H1 (cell line): ENCODE measurements at regions not wholly inside any gene's neighbourhood (a gene's known extent, or its start where the extent isn't known, plus 50 kb on each side); places are given as distances from the start of the nearest gene placed in this dataset.
"Not testable (repeated sequence)": the region's sequence is repeated elsewhere in the genome, so short reads cannot be mapped to it uniquely, and the experiment has no call there.

Experiments
- CTCF ChIA-PET: fragments of 300-600 bp; sonication (Branson Sonifier 250); formaldehyde crosslinking; loops from one replicate; lab custom pipeline; 2021; ENCODE audit not compliant: partially characterized antibody; lab: Charles Lee
- POLR2A ChIA-PET: fragments of 300-600 bp; sonication (Branson Sonifier 250); formaldehyde crosslinking; loops from one replicate; lab custom pipeline; 2021; ENCODE audit warnings: inconsistent platforms; ENCODE audit not compliant: partially characterized antibody; lab: Charles Lee
- DNase-seq, 2 experiments: peaks; one replicate each; pipeline versions ENCODE4 v3.0.0 to v3.0.0-alpha.2; 2010 to 2022; ENCODE audit warnings: low spot score in 2 of 2, low read depth in 1 of 2, mixed read lengths in 1 of 2
- FAIRE-seq: peaks from 2 replicates; lab custom pipeline; 2011; peaks lifted over from hg19 to GRCh38; lab: Jason Lieb, UNC
- H2AFZ ChIP-seq: 2 replicates; pipeline ENCODE4 v1.8.1; 2012; ENCODE audit warnings: low read length, inconsistent platforms
- H2AK5ac ChIP-seq: 2 replicates; pipeline ENCODE4 v1.6.1; 2013; ENCODE audit warnings: low read depth, low read length
- H2BK120ac ChIP-seq: replicated peaks from 2 replicates; pipeline ENCODE3; 2013; ENCODE audit warnings: low read depth, low read length, inconsistent platforms
- H2BK12ac ChIP-seq: 2 replicates; pipeline ENCODE4 v1.6.1; 2013; ENCODE audit warnings: low read depth, low read length
- H2BK15ac ChIP-seq: 2 replicates; pipeline ENCODE4 v1.6.1; 2013; ENCODE audit warnings: low read length
- H2BK20ac ChIP-seq: 2 replicates; pipeline ENCODE4 v1.6.1; 2013; ENCODE audit warnings: low read length
- H2BK5ac ChIP-seq: 2 replicates; pipeline ENCODE4 v1.6.1; 2013; ENCODE audit warnings: low read depth, low read length
- H3K14ac ChIP-seq: 2 replicates; pipeline ENCODE4 v1.6.1; 2013; ENCODE audit warnings: inconsistent platforms; ENCODE audit not compliant: insufficient read length
- H3K18ac ChIP-seq: 2 replicates; pipeline ENCODE4 v1.6.1; 2013; ENCODE audit warnings: low read length; ENCODE audit errors: extremely low read depth
- H3K23ac ChIP-seq: 2 replicates; pipeline ENCODE4 v1.6.1; 2013; ENCODE audit warnings: inconsistent platforms; ENCODE audit not compliant: insufficient read length
- H3K23me2 ChIP-seq: 2 replicates; pipeline ENCODE4 v1.6.1; 2013; ENCODE audit warnings: low read depth, low read length
- H3K27ac ChIP-seq: 2 replicates; pipeline ENCODE4 v1.6.1; 2011; ENCODE audit warnings: low read depth, low read length, inconsistent platforms
- H3K27me3 ChIP-seq, 4 experiments: replicated peaks in 1 of 4; 1 replicate in 1 of 4; 2 replicates in 3 of 4; pipeline versions ENCODE4 v1.6.1 to v1.8.1; 2011 to 2013; ENCODE audit warnings: low read length in 3 of 4, mild to moderate bottlenecking in 3 of 4, inconsistent platforms in 2 of 4, mixed read lengths in 2 of 4, moderate library complexity in 1 of 4; ENCODE audit not compliant: control insufficient read depth in 3 of 4, insufficient read depth in 3 of 4; ENCODE audit errors: extremely low read depth in 1 of 4
- H3K36me3 ChIP-seq, 4 experiments: 2 replicates each; pipeline versions ENCODE4 v1.6.1 to v1.8.1; 2011 to 2013; ENCODE audit warnings: mild to moderate bottlenecking in 4 of 4, low read length in 3 of 4, moderate library complexity in 2 of 4, control low read depth in 1 of 4, inconsistent platforms in 1 of 4; ENCODE audit not compliant: insufficient read depth in 4 of 4, control insufficient read depth in 2 of 4
- H3K4ac ChIP-seq: replicated peaks from 2 replicates; pipeline ENCODE3; 2013; ENCODE audit warnings: low read length, low read depth, mixed read lengths, inconsistent platforms; ENCODE audit not compliant: insufficient read length
- H3K4me1 ChIP-seq, 4 experiments: replicated peaks in 1 of 4; 1 replicate in 1 of 4; 2 replicates in 3 of 4; pipeline versions ENCODE4 v1.6.1 to v1.8.1; 2011 to 2013; ENCODE audit warnings: low read length in 3 of 4, inconsistent platforms in 2 of 4, mixed read lengths in 1 of 4; ENCODE audit not compliant: insufficient read depth in 4 of 4, control insufficient read depth in 3 of 4
- H3K4me2 ChIP-seq, 2 experiments: 2 replicates each; pipeline versions ENCODE4 v1.6.1 to v1.8.1; 2011 to 2013; ENCODE audit warnings: low read depth in 2 of 2, low read length in 2 of 2, control low read depth in 1 of 2, inconsistent platforms in 1 of 2, mild to moderate bottlenecking in 1 of 2; ENCODE audit not compliant: insufficient read depth in 1 of 2
- H3K4me3 ChIP-seq, 4 experiments: fragments of 200-600, 300-600 bp in 1 of 4; sonication (generic), shearing (Covaris generic), sonication (Bioruptor Twin) in 1 of 4; 2 replicates each; pipeline versions ENCODE4 v1.5.1 to v1.8.1; 2011 to 2016; ENCODE audit warnings: low read length in 4 of 4, low read depth in 3 of 4, control low read depth in 2 of 4, inconsistent platforms in 2 of 4, mild to moderate bottlenecking in 2 of 4, mixed read lengths in 1 of 4, moderate library complexity in 1 of 4; ENCODE audit not compliant: insufficient read depth in 2 of 4; ENCODE audit errors: extremely low read depth in 1 of 4
- H3K56ac ChIP-seq: replicated peaks from 2 replicates; pipeline ENCODE3; 2013; ENCODE audit warnings: low read depth, mild to moderate bottlenecking, mixed read lengths, low read length, inconsistent platforms; ENCODE audit not compliant: insufficient read length
- H3K79me1 ChIP-seq: 2 replicates; pipeline ENCODE4 v1.6.1; 2013; ENCODE audit warnings: low read depth, low read length, control low read depth
- H3K79me2 ChIP-seq, 2 experiments: 2 replicates each; pipeline versions ENCODE4 v1.6.1 to v1.8.1; 2012 to 2013; ENCODE audit warnings: low read length in 2 of 2, mild to moderate bottlenecking in 2 of 2, inconsistent platforms in 1 of 2; ENCODE audit not compliant: insufficient read depth in 2 of 2, control insufficient read depth in 1 of 2
- H3K9ac ChIP-seq, 4 experiments: replicated peaks in 1 of 4; 1 replicate in 1 of 4; 2 replicates in 3 of 4; pipeline versions ENCODE4 v1.6.1 to v1.8.1; 2011 to 2013; ENCODE audit warnings: low read depth in 3 of 4, low read length in 3 of 4, control low read depth in 2 of 4, mild to moderate bottlenecking in 2 of 4, moderate library complexity in 2 of 4, inconsistent platforms in 1 of 4; ENCODE audit errors: extremely low read depth in 1 of 4
- H3K9me3 ChIP-seq, 2 experiments: 2 replicates each; pipeline versions ENCODE4 v1.6.1 to v1.8.1; 2012 to 2013; ENCODE audit warnings: mild to moderate bottlenecking in 2 of 2, moderate library complexity in 2 of 2, control low read depth in 1 of 2, inconsistent platforms in 1 of 2, low read depth in 1 of 2, low read length in 1 of 2, mixed read lengths in 1 of 2; ENCODE audit not compliant: insufficient read depth in 2 of 2
- H4K20me1 ChIP-seq, 2 experiments: replicated peaks in 1 of 2; 2 replicates each; pipeline versions ENCODE3 to v1.8.1; 2011 to 2013; ENCODE audit warnings: inconsistent platforms in 2 of 2, low read length in 2 of 2, mild to moderate bottlenecking in 1 of 2; ENCODE audit not compliant: insufficient read depth in 2 of 2, control insufficient read depth in 1 of 2
- H4K5ac ChIP-seq: 2 replicates; pipeline ENCODE4 v1.6.1; 2013; ENCODE audit warnings: low read length, low read depth, mixed read lengths, inconsistent platforms; ENCODE audit not compliant: insufficient read length
- H4K8ac ChIP-seq: 2 replicates; pipeline ENCODE4 v1.8.0; 2013; ENCODE audit warnings: mild to moderate bottlenecking, moderate library complexity, low read length, inconsistent platforms; ENCODE audit not compliant: insufficient read depth; ENCODE audit errors: extremely low read depth
- H4K91ac ChIP-seq: replicated peaks from 2 replicates; pipeline ENCODE3; 2013; ENCODE audit warnings: low read length, mixed read lengths, inconsistent platforms; ENCODE audit not compliant: insufficient read length
- WGBS, 2 experiments: shearing (Covaris generic) in 1 of 2; methylation state at CpG; one replicate each; pipeline versions ENCODE4 v1.1.6 to v1.1.7; 2013 to 2015; ENCODE audit warnings: low lambda C conversion rate in 2 of 2, mixed read lengths in 2 of 2, inconsistent platforms in 1 of 2, low coverage in 1 of 2, missing lambda C conversion rate in 1 of 2; ENCODE audit not compliant: insufficient replicate concordance in 2 of 2, insufficient coverage in 1 of 2, insufficient read length in 1 of 2; ENCODE audit errors: extremely low coverage in 1 of 2, missing lambda C conversion rate in 1 of 2; 5-methylcytosine and 5-hydroxymethylcytosine counted together

- H3K4me1 ChIP-seq, H2BK12ac ChIP-seq, H2AK5ac ChIP-seq, H3K4me3 ChIP-seq, H3K79me2 ChIP-seq, H4K20me1 ChIP-seq, H3K27me3 ChIP-seq, H3K4ac ChIP-seq, H3K4me2 ChIP-seq, H3K27ac ChIP-seq, H3K23ac ChIP-seq, H2BK5ac ChIP-seq, H4K8ac ChIP-seq, H4K91ac ChIP-seq, H3K9me3 ChIP-seq, H2BK15ac ChIP-seq, H3K56ac ChIP-seq, H3K18ac ChIP-seq, H3K36me3 ChIP-seq, H4K5ac ChIP-seq, CTCF ChIA-PET, H2BK20ac ChIP-seq, DNase-seq, H3K23me2 ChIP-seq, H2BK120ac ChIP-seq, POLR2A ChIA-PET, H3K14ac ChIP-seq, H2AFZ ChIP-seq, H3K9ac ChIP-seq, H3K79me1 ChIP-seq, FAIRE-seq: not testable (repeated sequence)
- WGBS, 2 experiments = 90% methylated on average over 4 of the region's 4 CpGs; no CpG with 5 or more reads in 1 of the 2 experiments
These were observed 66.3 kb upstream of the SLC35F3 start for GRCh38 chr1:233838207-233838606.
